GM23338 (cell line): ENCODE measurements at regions not wholly inside any gene's neighbourhood (a gene's known extent, or its start where the extent isn't known, plus 50 kb on each side); places are given as distances from the start of the nearest gene placed in this dataset.
"Not testable (repeated sequence)": the region's sequence is repeated elsewhere in the genome, so short reads cannot be mapped to it uniquely, and the experiment has no call there.

Experiments used
- ATAC-seq: fragments of 200-7000 bp; cut with Tn5 transposase; 3 replicates; pipeline ENCODE4 v1.9.1; 2020
- DNase-seq: peaks from one replicate; pipeline ENCODE4 v3.0.0-alpha.2; 2015; ENCODE audit warnings: low spot score
- H2AFZ ChIP-seq: fragments of 200-600 bp; sonication (generic); 2 replicates; pipeline ENCODE4 v1.8.0; 2016; ENCODE audit warnings: antibody characterized with exemption, mild to moderate bottlenecking, moderate library complexity
- H3F3A ChIP-seq: fragments of 200-600 bp; sonication (generic); replicated peaks from 2 replicates; pipeline ENCODE4 v1.8.0; 2017; ENCODE audit warnings: antibody characterized with exemption, mixed run types, low read depth
- H3K27ac ChIP-seq: fragments of 200-600 bp; sonication (generic); 2 replicates; pipeline ENCODE4 v1.6.1; 2016; ENCODE audit warnings: low read depth
- H3K27me3 ChIP-seq: fragments of 200-600 bp; sonication (generic); 2 replicates; pipeline ENCODE4 v1.8.0; 2016; ENCODE audit warnings: mild to moderate bottlenecking, mixed run types, moderate library complexity; ENCODE audit not compliant: insufficient read depth
- H3K36me3 ChIP-seq: fragments of 200-600 bp; sonication (generic); 2 replicates; pipeline ENCODE4 v1.8.0; 2016; ENCODE audit warnings: mild to moderate bottlenecking; ENCODE audit not compliant: insufficient read depth
- H3K4me1 ChIP-seq: fragments of 200-600 bp; sonication (generic); 2 replicates; pipeline ENCODE4 v1.8.0; 2016; ENCODE audit warnings: mild to moderate bottlenecking, moderate library complexity; ENCODE audit not compliant: insufficient read depth
- H3K4me2 ChIP-seq: fragments of 200-600 bp; sonication (generic); 2 replicates; pipeline ENCODE4 v1.7.1; 2017; ENCODE audit warnings: mixed run types
- H3K4me3 ChIP-seq: fragments of 200-600 bp; sonication (generic); 2 replicates; pipeline ENCODE4 v1.6.1; 2016; ENCODE audit warnings: mixed run types
- H3K79me2 ChIP-seq: fragments of 200-600 bp; sonication (generic); replicated peaks from 2 replicates; pipeline ENCODE4 v1.8.0; 2017; ENCODE audit warnings: mild to moderate bottlenecking; ENCODE audit not compliant: insufficient read depth
- H3K9me2 ChIP-seq: fragments of 200-600 bp; sonication (generic); 2 replicates; pipeline ENCODE4 v1.8.0; 2017; ENCODE audit not compliant: insufficient read depth
- H4K20me1 ChIP-seq: fragments of 200-600 bp; sonication (generic); replicated peaks from 2 replicates; pipeline ENCODE4 v1.8.0; 2017; ENCODE audit warnings: mild to moderate bottlenecking; ENCODE audit not compliant: insufficient read depth
- H3K27ac Mint-ChIP-seq: 2 replicates; pipeline ENCODE4 v1.8.0; 2020; ENCODE audit warnings: inconsistent platforms, mild to moderate bottlenecking, moderate library complexity, mixed read lengths
- H3K27me3 Mint-ChIP-seq: 3 replicates; pipeline ENCODE4 v1.8.0; 2022; ENCODE audit warnings: low read depth, mild to moderate bottlenecking, moderate library complexity, mixed read lengths, inconsistent platforms; ENCODE audit not compliant: insufficient read depth, poor library complexity
- H3K36me3 Mint-ChIP-seq: 3 replicates; pipeline ENCODE4 v1.8.0; 2021; ENCODE audit warnings: low read depth, mild to moderate bottlenecking, inconsistent platforms, moderate library complexity, mixed read lengths
- H3K4me1 Mint-ChIP-seq: 3 replicates; pipeline ENCODE4 v1.8.0; 2020; ENCODE audit warnings: mild to moderate bottlenecking, inconsistent platforms, mixed read lengths
- H3K4me3 Mint-ChIP-seq: 3 replicates; pipeline ENCODE4 v1.8.0; 2021; ENCODE audit warnings: moderate library complexity, mild to moderate bottlenecking, inconsistent platforms, mixed read lengths
- H3K9me3 Mint-ChIP-seq: 3 replicates; pipeline ENCODE4 v1.8.0; 2020; ENCODE audit warnings: moderate library complexity, mild to moderate bottlenecking, inconsistent platforms, mixed read lengths

- H3K36me3 ChIP-seq, H3K4me3 Mint-ChIP-seq, H3F3A ChIP-seq, H3K79me2 ChIP-seq, DNase-seq, H3K27me3 ChIP-seq, H3K4me1 ChIP-seq, H3K4me1 Mint-ChIP-seq, H4K20me1 ChIP-seq, H3K4me3 ChIP-seq, ATAC-seq, H3K4me2 ChIP-seq, H3K27ac ChIP-seq, H2AFZ ChIP-seq, H3K9me2 ChIP-seq, H3K27ac Mint-ChIP-seq: not testable (repeated sequence)
- H3K36me3 Mint-ChIP-seq = peaks cover 52% of the 10 kb centered on the region
- peaks cover 54% of the 10 kb centered on the region for H3K9me3 Mint-ChIP-seq
- H3K27me3 Mint-ChIP-seq = peaks cover 26% of the 10 kb centered on the region
These were observed 4459.6 kb upstream of the OR11H1 start for GRCh38 chr22:11068406-11068805.
